DOHH2 (cell line): ENCODE measurements at regions not wholly inside any gene's neighbourhood (a gene's known extent, or its start where the extent isn't known, plus 50 kb on each side); places are given as distances from the start of the nearest gene placed in this dataset.

Experiments used
- H3F3A ChIP-seq: fragments of 200-600 bp; sonication (generic), shearing (Covaris generic); 2 replicates; pipeline ENCODE4 v1.6.0; 2016; ENCODE audit warnings: antibody characterized with exemption, mild to moderate bottlenecking; ENCODE audit not compliant: control insufficient read depth, insufficient read depth
- H3K27ac ChIP-seq: fragments of 200-600 bp; sonication (generic); 2 replicates; pipeline ENCODE4 v1.5.1; 2014; ENCODE audit warnings: low read depth, mild to moderate bottlenecking, low read length, moderate library complexity
- H3K27me3 ChIP-seq: fragments of 200-600 bp; sonication (generic); 2 replicates; pipeline ENCODE4 v1.6.1; 2014; ENCODE audit warnings: mild to moderate bottlenecking, low read length, mixed read lengths; ENCODE audit not compliant: control insufficient read depth
- H3K36me3 ChIP-seq: fragments of 200-600 bp; sonication (generic); 2 replicates; pipeline ENCODE4 v1.6.1; 2014; ENCODE audit warnings: mild to moderate bottlenecking, low read length, moderate library complexity, mixed read lengths; ENCODE audit not compliant: control insufficient read depth
- H3K4me1 ChIP-seq: fragments of 200-600 bp; sonication (generic); 2 replicates; pipeline ENCODE4 v1.6.1; 2014; ENCODE audit warnings: mild to moderate bottlenecking, low read length, mixed read lengths; ENCODE audit not compliant: control insufficient read depth
- H3K4me2 ChIP-seq: fragments of 200-600 bp; sonication (generic); 2 replicates; pipeline ENCODE4 v1.6.0; 2014; ENCODE audit warnings: mild to moderate bottlenecking, low read length, moderate library complexity
- H3K4me3 ChIP-seq: fragments of 200-600 bp; sonication (generic); 2 replicates; pipeline ENCODE4 v1.5.1; 2014; ENCODE audit warnings: mild to moderate bottlenecking, low read length, mixed read lengths
- H3K79me2 ChIP-seq: fragments of 200-600 bp; sonication (generic); 2 replicates; pipeline ENCODE4 v1.6.1; 2014; ENCODE audit warnings: mild to moderate bottlenecking, low read length, mixed read lengths; ENCODE audit not compliant: control insufficient read depth
- H3K9me2 ChIP-seq: fragments of 200-600 bp; sonication (generic); replicated peaks from 2 replicates; pipeline ENCODE4 v1.6.1; 2014; ENCODE audit warnings: mild to moderate bottlenecking, low read length, mixed read lengths; ENCODE audit not compliant: control insufficient read depth
- H3K9me3 ChIP-seq: fragments of 200-600 bp; sonication (generic); 2 replicates; pipeline ENCODE4 v1.6.1; 2014; ENCODE audit warnings: antibody characterized with exemption, low read length, mixed read lengths; ENCODE audit not compliant: control insufficient read depth, insufficient read depth
- H4K20me1 ChIP-seq: fragments of 200-600 bp; sonication (generic); 2 replicates; pipeline ENCODE4 v1.6.0; 2014; ENCODE audit warnings: low read depth, mild to moderate bottlenecking, antibody characterized with exemption, low read length, moderate library complexity; ENCODE audit not compliant: control insufficient read depth, insufficient read depth
- CTCF ChIP-seq: fragments of 200-600 bp; sonication (generic); IDR thresholded peaks from one replicate; pipeline ENCODE4 v1.5.1; 2014; ENCODE audit warnings: antibody characterized with exemption, mild to moderate bottlenecking, low read depth, low read length; ENCODE audit not compliant: poor library complexity, severe bottlenecking
- EZH2phosphoT487 ChIP-seq: fragments of 200-600 bp; sonication (generic); IDR thresholded peaks from 2 replicates; pipeline ENCODE4 v1.6.1; 2017; ENCODE audit warnings: borderline replicate concordance, mild to moderate bottlenecking, antibody characterized with exemption, low read length, moderate library complexity, mixed read lengths

DNA sequence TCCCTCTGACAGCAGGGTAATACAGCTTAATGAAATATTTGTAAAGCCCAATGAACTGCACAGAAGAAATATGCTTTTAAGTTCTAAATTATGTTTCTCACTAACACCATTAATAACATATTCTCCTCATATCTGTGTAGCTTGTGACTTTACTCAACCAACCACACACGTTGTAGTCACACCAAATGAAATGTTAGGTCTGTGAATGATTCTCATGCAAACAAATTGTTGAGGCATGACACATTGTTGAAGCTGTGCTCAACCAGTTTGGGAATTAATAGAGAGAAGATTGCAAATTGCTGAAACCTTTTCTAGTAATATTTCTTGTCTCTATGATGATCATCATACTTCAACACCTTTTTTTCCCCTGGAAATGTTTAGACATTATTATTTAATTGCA, 645.9 kb downstream of the PCDH7 start:
- no peak overlapping the region for H3K27ac ChIP-seq
- no peaks in the 10 kb centered on the region for H3K9me3 ChIP-seq
- H3K79me2 ChIP-seq: no peaks in the 10 kb centered on the region
- H3K4me2 ChIP-seq: no peak overlapping the region
- H3K4me3 ChIP-seq: no peak overlapping the region
- H3K4me1 ChIP-seq: no peaks in the 10 kb centered on the region
- no peaks in the 10 kb centered on the region for H4K20me1 ChIP-seq
- no peaks in the 10 kb centered on the region for H3K36me3 ChIP-seq
- no peaks in the 10 kb centered on the region for H3F3A ChIP-seq
- no peaks in the 10 kb centered on the region for H3K9me2 ChIP-seq
- TF ChIP-seq CTCF: no peak
- TF ChIP-seq EZH2phosphoT487: no peak
- no peaks in the 10 kb centered on the region for H3K27me3 ChIP-seq

- TF ChIP-seq CTCF (peak; percentile 71), EZH2phosphoT487 (no peak)
- H3K9me3 ChIP-seq: no peaks in the 10 kb centered on the region
- no peaks in the 10 kb centered on the region for H3K4me1 ChIP-seq
- no peaks in the 10 kb centered on the region for H3K27me3 ChIP-seq
- H3K4me3 ChIP-seq: no peak overlapping the region
- H4K20me1 ChIP-seq: no peaks in the 10 kb centered on the region
- no peak overlapping the region for H3K4me2 ChIP-seq
- no peaks in the 10 kb centered on the region for H3F3A ChIP-seq
- H3K36me3 ChIP-seq: no peaks in the 10 kb centered on the region
- H3K9me2 ChIP-seq: no peaks in the 10 kb centered on the region
- H3K79me2 ChIP-seq: no peaks in the 10 kb centered on the region
- H3K27ac ChIP-seq: no peak overlapping the region
These were observed 650.8 kb downstream of the PCDH7 start for GRCh38 chr4:31370866-31371465.

DNA sequence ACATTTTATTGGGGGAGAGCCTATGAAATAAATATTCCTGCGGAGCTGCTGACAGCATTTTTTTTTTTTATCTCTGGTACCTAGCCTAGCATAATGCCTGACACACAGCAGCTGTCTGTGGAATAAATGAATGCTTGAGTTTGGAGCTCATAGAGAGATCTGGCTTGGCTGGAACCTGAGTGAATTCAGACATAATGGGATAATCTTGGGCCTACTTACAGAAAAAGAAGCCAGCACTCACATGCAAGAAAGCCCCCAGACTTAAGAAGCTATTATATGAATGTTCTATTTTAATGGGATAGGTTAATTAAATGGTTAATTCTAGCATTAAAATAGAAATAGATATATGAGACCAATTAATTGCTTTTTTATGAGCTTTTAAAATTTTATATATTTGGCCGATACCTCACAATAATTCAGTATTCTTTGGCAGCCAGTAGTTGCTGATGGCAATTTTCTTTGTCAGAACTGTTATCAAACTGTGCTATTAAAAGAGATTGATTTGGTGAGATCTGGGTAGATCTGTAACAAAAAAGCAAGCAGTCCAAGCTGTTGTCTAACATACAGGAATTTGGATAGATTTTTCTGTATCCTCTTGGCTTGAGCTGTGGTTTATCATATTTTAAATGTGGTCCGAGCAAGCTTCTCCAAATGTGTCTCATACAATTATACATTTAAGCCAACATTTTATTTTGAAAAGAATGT, 654.2 kb downstream of the PCDH7 start:
- no peaks in the 10 kb centered on the region for H3K9me2 ChIP-seq
- H3K4me3 ChIP-seq: no peak overlapping the region
- no peak for TF ChIP-seq EZH2phosphoT487
- no peak for TF ChIP-seq CTCF

More for the DNA sequence above, 654.2 kb downstream of the PCDH7 start:
- Histone ChIP-seq H3K9me3 (no peaks in the 10 kb centered on the region), H3F3A (no peaks in the 10 kb centered on the region), H3K4me1 (no peaks in the 10 kb centered on the region), H3K27ac (no peak overlapping the region), H3K36me3 (no peaks in the 10 kb centered on the region), H4K20me1 (no peaks in the 10 kb centered on the region), H3K79me2 (no peaks in the 10 kb centered on the region), H3K27me3 (no peaks in the 10 kb centered on the region), H3K4me2 (no peak overlapping the region)
